ENCODE measurements at regions not wholly inside any gene's neighbourhood (a gene's known extent, or its start where the extent isn't known, plus 50 kb on each side); places are given as distances from the start of the nearest gene placed in this dataset.

DNA sequence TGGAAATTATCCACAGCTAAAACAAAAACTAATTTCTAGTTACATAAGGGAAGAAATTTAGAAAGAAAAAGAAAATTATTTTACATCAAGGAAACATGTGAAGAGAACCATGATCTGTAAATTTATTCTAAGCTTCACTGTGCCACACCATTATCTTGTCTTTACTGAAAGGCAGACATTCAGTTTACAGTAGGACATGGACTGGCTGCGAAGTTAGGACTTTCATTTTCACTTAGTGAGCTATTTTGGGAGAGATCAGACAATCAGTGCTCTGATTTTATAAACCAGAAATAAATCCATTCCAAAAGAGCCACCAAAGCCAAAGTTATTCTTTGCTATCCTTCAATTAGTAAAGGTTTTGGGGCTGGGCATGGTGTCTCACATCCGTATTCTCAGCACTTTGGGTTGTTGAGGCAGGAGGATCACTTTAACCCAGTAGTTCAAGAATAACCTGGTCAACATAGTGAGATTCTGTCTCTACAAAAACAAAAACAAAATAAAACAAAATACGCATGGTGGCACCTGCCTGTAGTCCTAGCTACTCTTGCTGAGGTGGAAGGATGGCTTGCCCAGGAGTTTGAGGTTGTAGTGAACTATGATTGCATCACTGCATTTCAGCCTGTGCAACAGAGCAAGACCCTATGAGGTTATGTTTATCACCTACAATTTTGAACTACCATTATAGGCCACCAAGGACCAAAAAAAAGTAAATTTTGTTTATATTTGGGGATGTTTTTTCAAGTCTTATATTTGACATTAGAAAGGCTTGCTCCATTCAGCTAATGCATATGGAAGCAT is 1084.8 kb upstream of the ATXN7L3B start:
- 100% methylated on average over 2 of the region's 3 CpGs for WGBS (ENCODE audit: insufficient coverage)
- intact Hi-C loops (cut with micrococcal nuclease): no loop called here
- H3K27ac Mint-ChIP-seq: no peak overlapping the region

DNA sequence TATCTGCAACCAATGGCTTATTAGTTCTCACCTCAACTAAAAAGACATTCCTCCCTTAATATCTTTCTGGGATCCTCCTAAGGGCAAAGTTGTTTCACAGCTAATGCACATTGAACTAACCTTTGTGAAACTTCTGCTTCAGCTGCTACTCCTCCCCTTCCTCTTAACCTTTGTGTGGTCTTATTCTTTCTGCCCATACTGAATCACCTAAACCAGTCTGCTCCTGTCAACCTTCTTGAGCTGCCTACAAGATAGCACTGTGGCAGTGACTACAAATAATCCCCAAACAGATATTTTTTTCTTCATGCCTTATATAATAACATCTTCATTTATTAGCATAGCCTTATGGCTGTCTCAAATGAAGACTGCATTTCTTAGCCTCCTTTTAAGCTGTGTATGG is 1077.4 kb upstream of the ATXN7L3B start:
- no peak overlapping the region for H3K4me3 Mint-ChIP-seq

More for the DNA sequence above, 1084.8 kb upstream of the ATXN7L3B start:
- no peak for DNase-seq
- Histone ChIP-seq H3K36me3 (ENCODE audit: control insufficient read depth, insufficient read depth, low read length) (no peaks in the 10 kb centered on the region), H3K27me3 (ENCODE audit: control insufficient read depth, insufficient read depth, low read length) (no peaks in the 10 kb centered on the region), H3K9me3 (ENCODE audit: control insufficient read depth, insufficient read depth, low read length) (no peaks in the 10 kb centered on the region), H3K27ac (ENCODE audit: low read length) (no peak overlapping the region), H3K4me3 (ENCODE audit: low read length) (no peak overlapping the region), H3K4me1 (ENCODE audit: control insufficient read depth, insufficient read depth, low read length) (no peaks in the 10 kb centered on the region)
- Mint-ChIP-seq H3K27me3 (ENCODE audit: low read depth in 2 of 2) (no peaks in the 10 kb centered on the region), H3K9me3 (peaks cover 4 to 7% of the 10 kb centered on the region in 2 donors), H3K4me1 (no peaks in the 10 kb centered on the region), H3K36me3 (no peaks in the 10 kb centered on the region), H3K4me3 (no peak overlapping the region)
- ATAC-seq: no peak
- TF ChIP-seq, protein P1, sequence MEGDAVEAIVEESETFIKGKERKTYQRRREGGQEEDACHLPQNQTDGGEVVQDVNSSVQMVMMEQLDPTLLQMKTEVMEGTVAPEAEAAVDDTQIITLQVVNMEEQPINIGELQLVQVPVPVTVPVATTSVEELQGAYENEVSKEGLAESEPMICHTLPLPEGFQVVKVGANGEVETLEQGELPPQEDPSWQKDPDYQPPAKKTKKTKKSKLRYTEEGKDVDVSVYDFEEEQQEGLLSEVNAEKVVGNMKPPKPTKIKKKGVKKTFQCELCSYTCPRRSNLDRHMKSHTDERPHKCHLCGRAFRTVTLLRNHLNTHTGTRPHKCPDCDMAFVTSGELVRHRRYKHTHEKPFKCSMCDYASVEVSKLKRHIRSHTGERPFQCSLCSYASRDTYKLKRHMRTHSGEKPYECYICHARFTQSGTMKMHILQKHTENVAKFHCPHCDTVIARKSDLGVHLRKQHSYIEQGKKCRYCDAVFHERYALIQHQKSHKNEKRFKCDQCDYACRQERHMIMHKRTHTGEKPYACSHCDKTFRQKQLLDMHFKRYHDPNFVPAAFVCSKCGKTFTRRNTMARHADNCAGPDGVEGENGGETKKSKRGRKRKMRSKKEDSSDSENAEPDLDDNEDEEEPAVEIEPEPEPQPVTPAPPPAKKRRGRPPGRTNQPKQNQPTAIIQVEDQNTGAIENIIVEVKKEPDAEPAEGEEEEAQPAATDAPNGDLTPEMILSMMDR (IDR thresholded peaks at IDR 0.05): no peak

DNA sequence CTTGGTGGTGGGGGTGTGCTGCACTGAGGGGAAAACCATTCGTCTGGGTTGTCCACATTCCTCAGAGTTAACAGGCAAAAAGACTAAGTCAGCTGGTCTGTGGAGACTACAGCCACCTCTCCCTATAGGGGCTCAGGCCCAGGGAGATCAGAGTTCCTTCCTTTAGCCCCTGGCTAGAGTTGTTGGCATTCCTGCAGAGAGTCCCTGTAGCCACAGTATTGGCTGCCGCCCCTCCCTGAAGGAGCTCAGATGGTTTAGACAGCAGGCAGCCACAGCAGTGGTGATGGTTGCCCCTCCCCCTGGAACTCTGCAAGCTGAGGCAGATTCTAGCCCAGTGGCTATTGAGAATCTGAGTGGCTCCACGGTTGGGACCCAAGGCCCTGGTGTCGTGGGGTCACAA is 1072.5 kb upstream of the ATXN7L3B start:
- TF ChIP-seq, protein P1 (IDR thresholded peaks at IDR 0.05): no peak
- H3K27me3 Mint-ChIP-seq (ENCODE audit: low read depth in 2 of 2): no peaks in the 10 kb centered on the region
- no peaks in the 10 kb centered on the region for H3K36me3 Mint-ChIP-seq
- 80% methylated on average over 4 of the region's 4 CpGs for WGBS (ENCODE audit: insufficient coverage)
- no peak overlapping the region for H3K27ac Mint-ChIP-seq
- H3K4me3 ChIP-seq (ENCODE audit: low read length): no peak overlapping the region
- no peak overlapping the region for H3K27ac ChIP-seq (ENCODE audit: low read length)
- ATAC-seq (no peak), DNase-seq (no peak)
- peaks cover 8 to 13% of the 10 kb centered on the region in 2 donors for H3K9me3 Mint-ChIP-seq
- H3K4me3 Mint-ChIP-seq: no peak overlapping the region
- intact Hi-C loops (cut with micrococcal nuclease): no loop called here
- H3K9me3 ChIP-seq (ENCODE audit: control insufficient read depth, insufficient read depth, low read length): no peaks in the 10 kb centered on the region
- no peaks in the 10 kb centered on the region for H3K4me1 Mint-ChIP-seq
- no peaks in the 10 kb centered on the region for H3K36me3 ChIP-seq (ENCODE audit: control insufficient read depth, insufficient read depth, low read length)
- H3K27me3 ChIP-seq (ENCODE audit: control insufficient read depth, insufficient read depth, low read length): no peaks in the 10 kb centered on the region
- H3K4me1 ChIP-seq (ENCODE audit: control insufficient read depth, insufficient read depth, low read length): no peaks in the 10 kb centered on the region

More for the DNA sequence above, 1077.4 kb upstream of the ATXN7L3B start:
- no peak for ATAC-seq
- Mint-ChIP-seq H3K27ac (no peak overlapping the region), H3K27me3 (ENCODE audit: low read depth in 2 of 2) (no peaks in the 10 kb centered on the region), H3K9me3 (peaks cover 2 to 8% of the 10 kb centered on the region in 2 donors), H3K4me1 (no peaks in the 10 kb centered on the region), H3K36me3 (no peaks in the 10 kb centered on the region)
- H3K36me3 ChIP-seq (ENCODE audit: control insufficient read depth, insufficient read depth, low read length): no peaks in the 10 kb centered on the region
- no peaks in the 10 kb centered on the region for H3K4me1 ChIP-seq (ENCODE audit: control insufficient read depth, insufficient read depth, low read length)
- no peak for DNase-seq
- H3K27ac ChIP-seq (ENCODE audit: low read length): no peak overlapping the region
- no peaks in the 10 kb centered on the region for H3K9me3 ChIP-seq (ENCODE audit: control insufficient read depth, insufficient read depth, low read length)
- no peak overlapping the region for H3K4me3 ChIP-seq (ENCODE audit: low read length)
- intact Hi-C loops (cut with micrococcal nuclease): no loop called here
- H3K27me3 ChIP-seq (ENCODE audit: control insufficient read depth, insufficient read depth, low read length): no peaks in the 10 kb centered on the region
- TF ChIP-seq, protein P1 (IDR thresholded peaks at IDR 0.05): no peak

DNA sequence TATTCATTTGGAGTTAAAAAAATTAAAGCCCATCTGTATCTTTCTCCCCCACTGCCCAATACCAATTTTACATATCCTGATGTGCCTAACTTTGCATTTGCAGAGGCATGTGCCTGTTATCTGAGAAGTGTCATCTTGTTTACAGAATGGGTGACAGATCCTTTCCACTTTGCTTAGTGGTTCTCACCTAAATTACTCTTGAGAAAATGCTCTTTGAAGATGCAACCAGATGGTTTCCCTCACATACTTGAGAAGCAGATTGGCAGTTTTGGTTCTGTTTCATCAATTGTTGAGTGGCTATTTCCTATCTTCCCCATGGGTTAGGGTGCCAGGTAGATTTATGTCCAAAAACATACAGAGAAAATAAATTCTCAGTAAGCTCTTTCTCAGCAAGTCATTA is 1051.4 kb upstream of the ATXN7L3B start:
- Histone ChIP-seq H3K36me3 (ENCODE audit: control insufficient read depth, insufficient read depth, low read length) (no peaks in the 10 kb centered on the region), H3K27ac (ENCODE audit: low read length) (no peak overlapping the region), H3K9me3 (ENCODE audit: control insufficient read depth, insufficient read depth, low read length) (peaks cover 8% of the 10 kb centered on the region), H3K27me3 (ENCODE audit: control insufficient read depth, insufficient read depth, low read length) (no peaks in the 10 kb centered on the region), H3K4me3 (ENCODE audit: low read length) (no peak overlapping the region), H3K4me1 (ENCODE audit: control insufficient read depth, insufficient read depth, low read length) (no peaks in the 10 kb centered on the region)
- H3K9me3 Mint-ChIP-seq: peaks cover 14 to 17% of the 10 kb centered on the region in 2 donors
- TF ChIP-seq, protein P1 (IDR thresholded peaks at IDR 0.05): no peak
- ATAC-seq (no peak), DNase-seq (no peak)
- H3K36me3 Mint-ChIP-seq: no peaks in the 10 kb centered on the region
- H3K4me1 Mint-ChIP-seq: no peaks in the 10 kb centered on the region
- no peak overlapping the region for H3K27ac Mint-ChIP-seq
- H3K27me3 Mint-ChIP-seq (ENCODE audit: low read depth in 2 of 2): no peaks in the 10 kb centered on the region
- no peak overlapping the region for H3K4me3 Mint-ChIP-seq
- intact Hi-C loops (cut with micrococcal nuclease): no loop called here

Data from natural killer cell (primary cell).